ENCODE measurements at regions not wholly inside any gene's neighbourhood (a gene's known extent, or its start where the extent isn't known, plus 50 kb on each side); places are given as distances from the start of the nearest gene placed in this dataset.
"Not testable (repeated sequence)": the region's sequence is repeated elsewhere in the genome, so short reads cannot be mapped to it uniquely, and the experiment has no call there.

DNA sequence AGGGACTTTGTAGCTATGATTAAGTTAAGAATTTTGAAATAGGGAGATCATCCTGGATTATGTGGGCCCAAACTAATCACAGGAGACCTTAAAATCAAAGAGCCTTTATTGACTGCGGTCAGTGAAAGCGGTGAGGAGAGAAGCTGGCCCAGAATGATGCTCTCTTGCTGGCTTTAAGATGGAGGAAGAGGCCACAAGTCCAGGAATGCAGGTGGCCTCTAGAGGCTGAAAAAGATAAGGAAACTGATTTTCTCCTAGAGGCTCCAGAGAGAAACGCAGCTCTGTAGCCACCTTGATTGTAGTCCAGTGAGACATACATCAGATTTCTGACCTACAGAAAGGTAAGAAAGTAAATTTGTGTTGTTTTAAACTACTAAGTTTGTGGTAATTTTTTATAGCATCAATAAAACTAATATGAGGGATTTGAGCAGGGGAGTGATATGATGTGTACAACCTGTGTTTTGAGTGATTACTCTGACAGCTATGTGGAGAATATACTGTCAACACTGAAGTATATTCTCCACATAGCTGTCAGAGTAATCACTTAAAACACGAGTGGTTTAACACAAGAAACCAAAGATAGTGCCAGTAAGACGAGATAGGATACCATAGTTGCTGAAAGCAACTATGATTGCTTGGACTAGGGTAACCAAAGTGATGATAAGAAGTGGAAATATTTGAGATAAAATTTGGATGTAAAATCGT, 364.4 kb upstream of the CHST9 start:
- no peak for DNase-seq (ENCODE audit: low read depth in 1 of 2, low spot score in 1 of 2)
- in situ Hi-C loops (cut with HindIII; ENCODE audit: low pct_unique_long_range_greater_than_20kb, low sequenced_read_pairs): no loop called here
- TF ChIP-seq JUND (IDR thresholded peaks at IDR 0.05; ENCODE audit: low read depth): no peak

DNA sequence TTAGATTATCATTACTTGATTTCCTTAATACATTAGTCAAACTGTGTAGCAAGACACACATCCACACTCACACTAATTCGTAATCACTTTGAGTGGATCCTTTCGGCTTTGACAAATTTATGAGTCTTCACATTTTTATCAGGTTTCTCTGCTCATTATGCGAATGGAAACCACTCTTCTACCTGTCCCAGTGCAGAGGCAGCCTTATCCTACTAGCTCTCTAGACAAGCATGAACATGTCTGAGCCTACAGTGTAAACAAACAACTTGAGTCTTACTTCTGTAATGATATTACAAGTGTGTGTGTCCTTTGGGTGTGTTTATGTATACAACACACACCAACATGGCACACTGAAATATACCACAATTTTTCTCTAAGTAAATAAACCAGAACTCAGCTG, 361.9 kb upstream of the CHST9 start:
- no peak for DNase-seq (ENCODE audit: low read depth in 1 of 2, low spot score in 1 of 2)
- TF ChIP-seq JUND (IDR thresholded peaks at IDR 0.05; ENCODE audit: low read depth): no peak
- in situ Hi-C loops (cut with HindIII; ENCODE audit: low pct_unique_long_range_greater_than_20kb, low sequenced_read_pairs): no loop called here

DNA sequence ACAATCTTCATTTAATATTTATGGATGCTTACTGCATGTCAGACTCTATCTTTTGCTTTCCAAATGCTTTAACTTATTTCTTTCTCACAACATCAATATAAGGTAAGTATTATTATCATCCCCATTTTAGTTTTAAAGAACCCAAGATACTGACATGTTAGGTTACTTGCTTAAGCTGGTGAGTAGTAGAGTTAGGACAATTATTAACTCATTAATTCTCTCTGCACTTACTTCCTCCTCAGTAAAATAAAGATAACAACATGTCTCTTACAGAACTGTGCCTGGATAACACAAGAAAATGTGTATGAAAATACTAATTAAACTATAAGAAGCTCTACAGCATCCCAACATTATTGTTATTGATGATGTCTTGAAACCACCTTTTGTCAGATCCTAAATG, 359.1 kb upstream of the CHST9 start:
- TF ChIP-seq JUND (IDR thresholded peaks at IDR 0.05; ENCODE audit: low read depth): no peak
- in situ Hi-C loops (cut with HindIII; ENCODE audit: low pct_unique_long_range_greater_than_20kb, low sequenced_read_pairs): no loop called here
- DNase-seq (ENCODE audit: low read depth in 1 of 2, low spot score in 1 of 2): no peak

DNA sequence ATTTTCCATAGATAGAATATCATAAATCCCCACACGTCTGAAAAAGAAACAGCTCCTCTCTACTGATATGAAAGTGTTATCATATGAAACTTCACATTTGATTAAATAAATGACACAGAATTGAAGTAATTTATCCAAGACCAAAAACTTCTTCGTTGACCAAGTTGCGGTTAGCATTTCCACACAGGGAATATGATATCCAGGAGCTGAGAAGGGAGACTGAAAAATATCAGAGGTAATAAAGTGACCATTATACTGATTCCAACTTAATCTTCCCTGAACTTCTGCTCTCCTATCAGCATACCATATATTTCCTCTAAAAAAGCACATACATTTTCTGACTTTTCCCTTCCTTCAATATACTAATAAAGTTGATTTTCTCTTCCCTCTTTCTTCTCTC, 356.2 kb upstream of the CHST9 start:
- no peak for TF ChIP-seq JUND (IDR thresholded peaks at IDR 0.05; ENCODE audit: low read depth)
- in situ Hi-C loops (cut with HindIII; ENCODE audit: low pct_unique_long_range_greater_than_20kb, low sequenced_read_pairs): no loop called here
- no peak for DNase-seq (ENCODE audit: low read depth in 1 of 2, low spot score in 1 of 2)

DNA sequence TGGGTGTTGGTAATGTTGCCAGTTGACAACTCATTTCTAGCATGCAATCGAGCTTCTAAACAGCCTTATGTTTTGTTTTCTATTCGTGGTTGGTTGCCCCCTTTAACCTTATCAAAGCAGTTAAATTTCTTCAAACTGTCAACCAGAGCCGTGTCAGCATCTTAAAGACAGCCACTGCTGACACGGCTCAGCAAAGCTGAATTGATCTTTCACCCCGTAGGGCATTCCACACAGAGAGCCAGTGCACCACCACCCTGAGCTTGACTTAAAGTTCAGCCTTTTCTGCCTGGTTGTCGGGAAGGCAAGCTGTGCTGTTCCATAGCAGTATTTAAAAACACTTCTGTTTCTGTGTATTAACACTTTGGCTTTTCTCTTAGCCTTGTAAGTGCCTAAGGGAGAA, 355.0 kb upstream of the CHST9 start:
- no peak for TF ChIP-seq JUND (IDR thresholded peaks at IDR 0.05; ENCODE audit: low read depth)
- DNase-seq (ENCODE audit: low read depth in 1 of 2, low spot score in 1 of 2): no peak
- in situ Hi-C loops (cut with HindIII; ENCODE audit: low pct_unique_long_range_greater_than_20kb, low sequenced_read_pairs): no loop called here

DNA sequence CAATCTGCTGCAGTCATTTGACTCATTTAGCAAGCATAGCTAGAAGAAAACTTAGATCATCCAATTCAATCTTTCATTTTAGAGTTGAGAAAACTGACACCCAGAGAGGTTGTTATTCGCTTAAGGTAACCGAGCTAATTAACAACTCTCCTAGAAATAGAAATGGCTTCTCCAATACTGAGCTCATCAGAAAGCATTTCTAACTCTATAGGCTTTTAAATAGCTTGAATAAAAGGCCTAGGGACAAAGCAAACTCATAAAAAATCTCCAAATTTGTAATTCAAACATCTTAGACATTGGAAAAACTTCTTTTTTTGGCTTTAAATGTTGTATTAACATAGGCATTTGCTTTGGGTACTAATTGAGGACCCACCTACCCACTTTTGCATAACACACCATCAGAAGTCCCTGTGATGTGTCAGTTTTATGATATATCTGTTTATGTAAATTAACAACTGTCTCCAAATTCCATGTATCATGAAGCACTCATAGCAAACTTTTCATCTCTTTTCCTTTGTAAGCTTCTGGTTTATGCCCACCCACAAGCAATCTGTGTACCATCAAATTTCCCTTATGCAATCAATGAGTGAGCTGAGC, 343.9 kb upstream of the CHST9 start:
- DNase-seq (ENCODE audit: low read depth in 1 of 2, low spot score in 1 of 2): no peak
- TF ChIP-seq JUND (IDR thresholded peaks at IDR 0.05; ENCODE audit: low read depth): no peak
- in situ Hi-C loops (cut with HindIII; ENCODE audit: low pct_unique_long_range_greater_than_20kb, low sequenced_read_pairs): no loop called here

DNA sequence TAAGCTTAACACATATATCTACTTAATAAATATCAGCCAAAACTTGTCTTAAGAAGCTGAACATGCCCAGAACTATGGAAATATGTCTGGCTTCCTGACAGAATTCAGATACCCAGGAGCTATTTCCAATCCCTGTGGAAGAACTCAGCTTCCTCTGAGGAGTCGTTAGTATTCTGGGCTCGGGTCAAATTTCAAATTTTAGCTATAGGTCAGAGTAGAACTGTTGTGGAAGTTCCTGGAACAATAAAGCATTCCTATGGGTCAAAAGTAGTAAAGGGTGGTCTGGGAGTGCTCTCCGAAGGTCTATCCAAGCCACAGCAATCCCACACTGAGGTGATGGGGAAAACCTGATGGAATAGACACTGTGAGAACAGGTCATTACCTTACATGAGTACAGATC, 342.7 kb upstream of the CHST9 start:
- DNase-seq (ENCODE audit: low read depth in 1 of 2, low spot score in 1 of 2): no peak
- no peak for TF ChIP-seq JUND (IDR thresholded peaks at IDR 0.05; ENCODE audit: low read depth)

DNA sequence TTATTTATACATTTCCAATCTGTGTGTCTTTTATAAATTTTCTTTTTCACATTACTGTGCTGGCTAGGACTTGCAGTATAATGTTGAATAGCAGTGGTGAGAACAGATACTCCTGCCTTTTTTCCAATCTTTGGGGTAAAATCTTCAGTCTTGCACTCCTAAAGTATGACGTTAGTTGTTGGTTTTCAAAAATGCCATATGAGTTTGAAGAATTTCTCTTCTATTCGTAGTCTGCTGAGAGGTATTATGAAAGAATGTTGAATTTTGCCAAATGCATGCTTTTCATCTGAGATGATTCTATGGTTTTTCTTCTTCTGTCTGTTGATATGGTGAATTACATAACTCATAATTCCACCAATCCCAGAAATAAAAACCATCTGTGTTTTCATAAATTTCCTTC, 335.3 kb upstream of the CHST9 start:
- in situ Hi-C loops (cut with HindIII; ENCODE audit: low pct_unique_long_range_greater_than_20kb, low sequenced_read_pairs): no loop called here
- no peak for DNase-seq (ENCODE audit: low read depth in 1 of 2, low spot score in 1 of 2)
- TF ChIP-seq JUND (IDR thresholded peaks at IDR 0.05; ENCODE audit: low read depth): no peak

More for the DNA sequence above, 342.7 kb upstream of the CHST9 start:
- in situ Hi-C loops (cut with HindIII; ENCODE audit: low pct_unique_long_range_greater_than_20kb, low sequenced_read_pairs): no loop called here

DNA sequence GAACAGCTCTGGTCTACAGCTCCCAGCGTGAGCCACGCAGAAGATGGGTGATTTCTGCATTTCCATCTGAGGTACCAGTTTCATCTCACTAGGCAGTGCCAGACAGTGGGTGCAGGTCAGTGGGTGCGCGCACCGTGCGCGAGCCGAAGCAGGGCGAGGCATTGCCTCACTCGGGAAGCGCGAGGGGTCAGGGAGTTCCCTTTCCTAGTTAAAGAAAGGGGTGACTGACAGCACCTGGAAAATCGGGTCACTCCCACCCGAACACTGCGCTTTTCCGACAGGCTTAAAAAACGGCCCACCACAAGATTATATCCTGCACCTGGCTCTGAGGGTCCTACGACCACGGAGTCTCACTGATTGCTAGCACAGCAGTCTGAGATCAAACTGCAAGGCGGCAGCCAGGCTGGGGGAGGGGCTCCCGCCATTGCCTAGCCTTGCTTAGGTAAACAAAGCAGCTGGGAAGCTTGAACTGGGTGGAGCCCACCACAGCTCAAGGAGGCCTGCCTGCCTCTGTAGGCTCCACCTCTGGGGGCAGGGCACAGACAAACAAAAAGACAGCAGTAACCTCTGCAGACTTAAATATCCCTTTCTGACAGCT, 325.0 kb upstream of the CHST9 start:
- DNase-seq (ENCODE audit: low read depth in 1 of 2, low spot score in 1 of 2); in situ Hi-C loops (cut with HindIII; ENCODE audit: low pct_unique_long_range_greater_than_20kb, low sequenced_read_pairs): not testable (repeated sequence)

DNA sequence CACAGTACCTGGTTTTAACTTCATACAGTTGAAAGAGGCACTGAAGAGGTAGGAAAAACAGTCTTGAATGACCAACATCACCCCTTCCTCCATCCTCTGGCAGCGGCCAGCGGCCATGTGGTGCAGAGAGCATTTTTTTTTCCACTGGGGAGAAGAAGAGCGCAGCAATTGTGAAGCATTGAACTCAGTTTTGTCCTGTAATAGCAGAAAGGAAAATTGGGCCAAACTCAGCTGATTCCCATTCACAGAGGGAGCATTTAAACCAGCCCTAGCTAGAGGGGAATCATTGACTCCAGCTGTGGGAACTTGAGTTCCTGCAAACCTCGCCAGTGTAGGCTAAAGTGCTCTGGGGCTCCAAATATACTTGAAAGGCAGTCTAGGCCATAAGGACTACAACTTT, 316.6 kb upstream of the CHST9 start:
- TF ChIP-seq JUND (IDR thresholded peaks at IDR 0.05; ENCODE audit: low read depth): no peak
- no peak for DNase-seq (ENCODE audit: low read depth in 1 of 2, low spot score in 1 of 2)
- in situ Hi-C loops (cut with HindIII; ENCODE audit: low pct_unique_long_range_greater_than_20kb, low sequenced_read_pairs): no loop called here

DNA sequence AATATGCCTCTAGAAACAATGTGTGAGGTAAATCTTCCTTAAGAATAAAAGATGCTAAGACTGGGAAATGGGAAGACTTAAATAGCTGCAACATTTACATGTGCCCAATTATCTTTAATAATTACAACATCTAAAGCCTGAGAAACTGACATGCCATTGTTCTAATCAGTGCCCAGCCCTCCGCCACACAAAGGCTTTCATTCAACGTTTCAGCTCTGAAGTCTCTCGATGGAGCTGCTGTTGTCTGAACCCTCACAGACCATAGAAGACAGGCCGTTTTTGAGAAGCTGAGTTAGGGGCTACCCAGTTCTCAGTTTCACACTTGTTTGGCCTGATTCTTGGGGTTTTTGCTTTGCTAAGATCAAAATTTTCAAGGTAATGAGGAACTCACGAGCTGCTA, 315.4 kb upstream of the CHST9 start:
- no peak for DNase-seq (ENCODE audit: low read depth in 1 of 2, low spot score in 1 of 2)
- no peak for TF ChIP-seq JUND (IDR thresholded peaks at IDR 0.05; ENCODE audit: low read depth)
- in situ Hi-C loops (cut with HindIII; ENCODE audit: low pct_unique_long_range_greater_than_20kb, low sequenced_read_pairs): no loop called here

DNA sequence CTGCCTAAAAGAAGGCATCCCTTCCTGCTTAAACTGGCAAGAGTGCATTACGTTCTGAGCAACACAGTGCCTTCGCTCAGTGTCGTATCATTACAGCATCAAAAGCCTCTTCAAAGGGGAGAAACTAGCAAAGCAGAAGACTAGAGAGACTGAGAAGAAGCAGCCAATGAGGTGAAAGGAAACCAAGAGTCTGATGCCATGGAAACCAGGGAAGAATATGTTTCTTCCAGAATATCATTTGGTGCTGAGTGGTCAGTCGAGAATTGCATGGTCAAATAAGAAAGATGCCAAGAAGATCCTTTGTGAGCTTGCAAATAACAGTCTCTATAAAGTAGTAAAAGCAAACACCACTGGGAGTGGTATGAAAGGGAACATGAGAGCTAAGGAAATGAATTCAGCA, 312.1 kb upstream of the CHST9 start:
- DNase-seq (ENCODE audit: low read depth in 1 of 2, low spot score in 1 of 2): no peak
- in situ Hi-C loops (cut with HindIII; ENCODE audit: low pct_unique_long_range_greater_than_20kb, low sequenced_read_pairs): no loop called here
- TF ChIP-seq JUND (IDR thresholded peaks at IDR 0.05; ENCODE audit: low read depth): no peak

DNA sequence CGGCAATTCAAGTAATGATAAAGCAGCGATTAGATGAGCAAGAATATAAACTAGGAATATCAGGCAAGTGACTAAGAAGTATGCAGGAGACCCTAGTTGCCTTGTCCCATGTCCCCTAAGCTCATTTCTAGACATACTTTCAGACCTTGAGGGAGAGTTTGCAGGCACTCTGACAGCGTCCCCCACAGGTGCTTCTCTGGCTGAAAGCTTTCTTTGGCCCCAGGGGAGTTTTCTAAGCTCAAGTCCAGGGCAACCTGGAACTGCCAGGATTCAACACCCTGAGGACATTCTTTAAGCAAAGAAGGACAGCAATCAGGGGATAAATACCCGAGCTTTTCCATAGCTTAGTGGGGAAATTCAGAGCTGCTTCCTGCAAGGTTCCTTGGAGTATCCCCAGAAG, 308.1 kb upstream of the CHST9 start:
- no peak for DNase-seq (ENCODE audit: low read depth in 1 of 2, low spot score in 1 of 2)
- in situ Hi-C loops (cut with HindIII; ENCODE audit: low pct_unique_long_range_greater_than_20kb, low sequenced_read_pairs): no loop called here
- TF ChIP-seq JUND (IDR thresholded peaks at IDR 0.05; ENCODE audit: low read depth): no peak

Measured in T47D (cell line).